Islet precursor cell (in vitro differentiated cells): ENCODE measurements at regions not wholly inside any gene's neighbourhood (a gene's known extent, or its start where the extent isn't known, plus 50 kb on each side); places are given as distances from the start of the nearest gene placed in this dataset.

Experiments used
- DNase-seq: peaks from one replicate; pipeline ENCODE4 v3.0.0-alpha.2; 2018

GRCh38 chr20:60725311-60725906 lies 526.7 kb upstream of the CDH4 start:
- DNase-seq = no peak

GRCh38 chr20:60727425-60727824 lies 524.6 kb upstream of the CDH4 start:
- DNase-seq = peak; percentile 56

- no peak for DNase-seq
Measured at GRCh38 chr20:60728705-60729104, 523.4 kb upstream of the CDH4 start.

- DNase-seq = no peak
Measured at GRCh38 chr20:60729135-60729900, 522.7 kb upstream of the CDH4 start.

GRCh38 chr20:60732322-60732721 lies 519.7 kb upstream of the CDH4 start:
- DNase-seq = no peak

- no peak for DNase-seq
Measured at GRCh38 chr20:60748086-60748485, 504.0 kb upstream of the CDH4 start.

GRCh38 chr20:60749804-60750602 lies 502.1 kb upstream of the CDH4 start:
- no peak for DNase-seq

- DNase-seq = no peak
Measured at GRCh38 chr20:60750909-60751308, 501.2 kb upstream of the CDH4 start.

GRCh38 chr20:60751826-60752225 lies 500.2 kb upstream of the CDH4 start:
- no peak for DNase-seq

- peak; percentile 76 for DNase-seq
Measured at GRCh38 chr20:60752741-60753420, 499.2 kb upstream of the CDH4 start.

- no peak for DNase-seq
Measured at GRCh38 chr20:60754856-60755255, 497.2 kb upstream of the CDH4 start.

GRCh38 chr20:60759651-60760050 lies 492.4 kb upstream of the CDH4 start:
- peak; percentile 12 for DNase-seq

GRCh38 chr20:60760256-60761000 lies 491.6 kb upstream of the CDH4 start:
- DNase-seq = peak; percentile 7

- peak; percentile 29 for DNase-seq
Measured at GRCh38 chr20:60761056-60761455, 491.0 kb upstream of the CDH4 start.

- no peak for DNase-seq
Measured at GRCh38 chr20:60762386-60762785, 489.7 kb upstream of the CDH4 start.

GRCh38 chr20:60764328-60764727 lies 487.7 kb upstream of the CDH4 start:
- no peak for DNase-seq

- DNase-seq = no peak
Measured at GRCh38 chr20:60764771-60765170, 487.3 kb upstream of the CDH4 start.

- DNase-seq = no peak
Measured at GRCh38 chr20:60765821-60766403, 486.1 kb upstream of the CDH4 start.

- DNase-seq = no peak
Measured at GRCh38 chr20:60768216-60768615, 483.8 kb upstream of the CDH4 start.

- peak; percentile 35 for DNase-seq
Measured at GRCh38 chr20:60780388-60781025, 471.6 kb upstream of the CDH4 start.

- DNase-seq = peak; percentile 6
Measured at GRCh38 chr20:60782959-60783625, 469.0 kb upstream of the CDH4 start.
